COR-L47 (cell line): ENCODE measurements at regions not wholly inside any gene's neighbourhood (a gene's known extent, or its start where the extent isn't known, plus 50 kb on each side); places are given as distances from the start of the nearest gene placed in this dataset.
"Not testable (repeated sequence)": the region's sequence is repeated elsewhere in the genome, so short reads cannot be mapped to it uniquely, and the experiment has no call there.

Source experiments
- DNase-seq: peaks from one replicate; lab custom pipeline; 2025; lab: John Stamatoyannopoulos, UW

GRCh38 chr4:44965435-44966095 is 239.2 kb upstream of the GNPDA2 start:
- no peak for DNase-seq

- not testable (repeated sequence) for DNase-seq
Measured at GRCh38 chr4:44964086-44964485, 237.7 kb upstream of the GNPDA2 start.

GRCh38 chr4:44961001-44961755 is 234.8 kb upstream of the GNPDA2 start:
- no peak for DNase-seq

- no peak for DNase-seq
Measured at GRCh38 chr4:44931720-44932119, 205.4 kb upstream of the GNPDA2 start.

GRCh38 chr4:44928785-44929184 is 202.4 kb upstream of the GNPDA2 start:
- no peak for DNase-seq

GRCh38 chr4:44927399-44928380 is 201.3 kb upstream of the GNPDA2 start:
- peak; percentile 43 for DNase-seq

GRCh38 chr4:44916411-44916810 is 190.1 kb upstream of the GNPDA2 start:
- no peak for DNase-seq

GRCh38 chr4:44914748-44915147 is 188.4 kb upstream of the GNPDA2 start:
- no peak for DNase-seq

- DNase-seq, result no peak
Measured at GRCh38 chr4:44914223-44914622, 187.9 kb upstream of the GNPDA2 start.

- DNase-seq, result no peak
Measured at GRCh38 chr4:44912980-44913379, 186.6 kb upstream of the GNPDA2 start.

- no peak for DNase-seq
Measured at GRCh38 chr4:44908565-44908964, 182.2 kb upstream of the GNPDA2 start.

- no peak for DNase-seq
Measured at GRCh38 chr4:44872246-44872645, 145.9 kb upstream of the GNPDA2 start.

- DNase-seq, result no peak
Measured at GRCh38 chr4:44871133-44871532, 144.8 kb upstream of the GNPDA2 start.

GRCh38 chr4:44869985-44870384 is 143.6 kb upstream of the GNPDA2 start:
- DNase-seq, result no peak

- no peak for DNase-seq
Measured at GRCh38 chr4:44869222-44869882, 143.0 kb upstream of the GNPDA2 start.

- DNase-seq, result no peak
Measured at GRCh38 chr4:44861756-44862155, 135.4 kb upstream of the GNPDA2 start.

- DNase-seq, result no peak
Measured at GRCh38 chr4:44859477-44859876, 133.1 kb upstream of the GNPDA2 start.

- no peak for DNase-seq
Measured at GRCh38 chr4:44848466-44848865, 122.1 kb upstream of the GNPDA2 start.

- no peak for DNase-seq
Measured at GRCh38 chr4:44845993-44846392, 119.6 kb upstream of the GNPDA2 start.

- DNase-seq, result no peak
Measured at GRCh38 chr4:44845309-44845708, 119.0 kb upstream of the GNPDA2 start.

- no peak for DNase-seq
Measured at GRCh38 chr4:44842531-44842930, 116.2 kb upstream of the GNPDA2 start.

- no peak for DNase-seq
Measured at GRCh38 chr4:44817930-44818329, 91.6 kb upstream of the GNPDA2 start.
